Neural cell (in vitro differentiated cells): ENCODE measurements at regions not wholly inside any gene's neighbourhood (a gene's known extent, or its start where the extent isn't known, plus 50 kb on each side); places are given as distances from the start of the nearest gene placed in this dataset.

Source experiments
- H2AFZ ChIP-seq: fragments of 200-600, 300-800 bp; sonication (generic), shearing (Covaris generic); 2 replicates; pipeline ENCODE4 v1.6.0; 2014; ENCODE audit warnings: low read depth, mild to moderate bottlenecking, antibody characterized with exemption, low read length, moderate library complexity
- H3F3A ChIP-seq: fragments of 200-600 bp; shearing (Covaris generic); 2 replicates; pipeline ENCODE4 v1.6.1; 2016; ENCODE audit warnings: mild to moderate bottlenecking, moderate library complexity, mixed read lengths, antibody characterized with exemption, low read length; ENCODE audit not compliant: insufficient read depth, poor library complexity, severe bottlenecking
- H3K27ac ChIP-seq: fragments of 200-600, 300-800 bp; sonication (generic), shearing (Covaris generic); 2 replicates; pipeline ENCODE4 v1.5.1; 2014; ENCODE audit warnings: mild to moderate bottlenecking, low read length, moderate library complexity
- H3K27me3 ChIP-seq: fragments of 300-800, 200-600 bp; sonication (generic), shearing (Covaris generic); 2 replicates; pipeline ENCODE4 v1.6.0; 2014; ENCODE audit warnings: mild to moderate bottlenecking, low read depth, low read length, moderate library complexity; ENCODE audit not compliant: insufficient read depth
- H3K36me3 ChIP-seq: fragments of 300-800, 200-600 bp; sonication (generic), shearing (Covaris generic); 2 replicates; pipeline ENCODE4 v1.5.1; 2014; ENCODE audit warnings: mild to moderate bottlenecking, antibody characterized with exemption, low read length, moderate library complexity; ENCODE audit not compliant: insufficient read depth
- H3K4me2 ChIP-seq: fragments of 300-800, 200-600 bp; sonication (generic), shearing (Covaris generic); 2 replicates; pipeline ENCODE4 v1.6.0; 2014; ENCODE audit warnings: mild to moderate bottlenecking, low read length
- H3K4me3 ChIP-seq: fragments of 300-800, 200-600 bp; sonication (generic), shearing (Covaris generic); 2 replicates; pipeline ENCODE4 v1.5.1; 2014; ENCODE audit warnings: mild to moderate bottlenecking, low read length, moderate library complexity
- H3K79me2 ChIP-seq: fragments of 200-600 bp; shearing (Covaris generic); replicated peaks from 2 replicates; pipeline ENCODE4 v1.6.0; 2014; ENCODE audit warnings: mild to moderate bottlenecking, low read length, moderate library complexity; ENCODE audit not compliant: insufficient read depth
- H3K9ac ChIP-seq: fragments of 300-800, 200-600 bp; sonication (generic), shearing (Covaris generic); 2 replicates; pipeline ENCODE4 v1.6.1; 2016; ENCODE audit warnings: mild to moderate bottlenecking, low read length, mixed read lengths
- H3K9me2 ChIP-seq: fragments of 200-600 bp; shearing (Covaris generic); 2 replicates; pipeline ENCODE4 v1.6.1; 2016; ENCODE audit warnings: mild to moderate bottlenecking, low read length, mixed read lengths; ENCODE audit not compliant: insufficient read depth
- H3K9me3 ChIP-seq: fragments of 200-600, 300-800 bp; sonication (generic), shearing (Covaris generic); 2 replicates; pipeline ENCODE4 v1.6.1; 2016; ENCODE audit warnings: mild to moderate bottlenecking, mixed run types, low read length, moderate library complexity, mixed read lengths
- H4K20me1 ChIP-seq: fragments of 200-600 bp; shearing (Covaris generic); 2 replicates; pipeline ENCODE4 v1.6.1; 2016; ENCODE audit warnings: mild to moderate bottlenecking, mixed run types; ENCODE audit not compliant: insufficient read depth
- EP300 ChIP-seq: fragments of 450-650 bp; conservative IDR thresholded peaks from 2 replicates; pipeline ENCODE4 v1.6.1; 2014; ENCODE audit warnings: antibody characterized with exemption, mild to moderate bottlenecking, moderate library complexity; ENCODE audit not compliant: poor library complexity, severe bottlenecking
- EZH2 ChIP-seq: fragments of 200-600, 300-800 bp; shearing (Covaris generic), sonication (generic); IDR thresholded peaks from 2 replicates; pipeline ENCODE4 v1.6.1; 2014; ENCODE audit warnings: antibody characterized with exemption, low read length, borderline replicate concordance, mild to moderate bottlenecking; ENCODE audit not compliant: insufficient read depth, poor library complexity, severe bottlenecking
- MXI1 ChIP-seq: fragments of 450-650 bp; conservative IDR thresholded peaks from 2 replicates; pipeline ENCODE4 v1.6.1; 2014; ENCODE audit warnings: antibody characterized with exemption, mild to moderate bottlenecking; ENCODE audit not compliant: poor library complexity, severe bottlenecking
- POLR2AphosphoS5 ChIP-seq: IDR thresholded peaks from 2 replicates; pipeline ENCODE4 v1.6.1; 2012
- RAD21 ChIP-seq: fragments of 450-650 bp; conservative IDR thresholded peaks from 2 replicates; pipeline ENCODE4 v1.6.1; 2014; ENCODE audit warnings: antibody characterized with exemption, mild to moderate bottlenecking, moderate library complexity
- SMC3 ChIP-seq: fragments of 450-650 bp; conservative IDR thresholded peaks from 2 replicates; pipeline ENCODE4 v1.6.1; 2014; ENCODE audit warnings: antibody characterized with exemption, mild to moderate bottlenecking, moderate library complexity; ENCODE audit not compliant: poor library complexity
- TAF1 ChIP-seq: IDR thresholded peaks from 2 replicates; pipeline ENCODE4 v1.6.1; 2012; ENCODE audit warnings: low read depth
- TF ChIP-seq, protein P1 (sequence below): IDR thresholded peaks from 2 replicates; pipeline ENCODE4 v1.6.1; 2012; ENCODE audit warnings: borderline replicate concordance
- TF ChIP-seq, protein P2 (sequence below): fragments of 450-650 bp; IDR thresholded peaks from 2 replicates; pipeline ENCODE4 v1.5.1; 2014; ENCODE audit warnings: antibody characterized with exemption, mild to moderate bottlenecking, moderate library complexity; ENCODE audit not compliant: poor library complexity, severe bottlenecking

DNA sequence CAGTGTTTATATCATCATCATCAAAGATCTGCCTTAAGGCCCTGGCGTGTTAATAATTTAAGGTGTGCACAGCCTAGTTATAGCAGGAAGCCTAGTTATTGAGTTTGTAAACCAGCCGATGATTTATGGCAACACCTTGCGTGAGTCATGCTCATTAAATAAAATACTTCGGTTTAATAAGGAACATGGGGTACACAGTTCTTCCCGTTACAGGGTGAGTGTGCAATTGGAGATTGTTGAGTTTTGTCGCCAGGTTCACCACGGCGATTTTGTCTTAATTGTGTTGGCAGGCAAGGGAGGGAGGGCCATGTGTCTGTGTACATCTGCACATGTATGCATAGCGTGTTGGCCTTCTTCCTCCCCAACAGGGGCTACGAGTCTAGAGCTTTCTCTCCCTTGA, 104.0 kb downstream of the TFAP2A start:
- TF ChIP-seq TAF1: no peak
- no peak for TF ChIP-seq MXI1
- no peak for TF ChIP-seq POLR2AphosphoS5
- TF ChIP-seq EZH2: no peak
- no peak for TF ChIP-seq RAD21
- TF ChIP-seq SMC3: no peak
- TF ChIP-seq, protein P1, sequence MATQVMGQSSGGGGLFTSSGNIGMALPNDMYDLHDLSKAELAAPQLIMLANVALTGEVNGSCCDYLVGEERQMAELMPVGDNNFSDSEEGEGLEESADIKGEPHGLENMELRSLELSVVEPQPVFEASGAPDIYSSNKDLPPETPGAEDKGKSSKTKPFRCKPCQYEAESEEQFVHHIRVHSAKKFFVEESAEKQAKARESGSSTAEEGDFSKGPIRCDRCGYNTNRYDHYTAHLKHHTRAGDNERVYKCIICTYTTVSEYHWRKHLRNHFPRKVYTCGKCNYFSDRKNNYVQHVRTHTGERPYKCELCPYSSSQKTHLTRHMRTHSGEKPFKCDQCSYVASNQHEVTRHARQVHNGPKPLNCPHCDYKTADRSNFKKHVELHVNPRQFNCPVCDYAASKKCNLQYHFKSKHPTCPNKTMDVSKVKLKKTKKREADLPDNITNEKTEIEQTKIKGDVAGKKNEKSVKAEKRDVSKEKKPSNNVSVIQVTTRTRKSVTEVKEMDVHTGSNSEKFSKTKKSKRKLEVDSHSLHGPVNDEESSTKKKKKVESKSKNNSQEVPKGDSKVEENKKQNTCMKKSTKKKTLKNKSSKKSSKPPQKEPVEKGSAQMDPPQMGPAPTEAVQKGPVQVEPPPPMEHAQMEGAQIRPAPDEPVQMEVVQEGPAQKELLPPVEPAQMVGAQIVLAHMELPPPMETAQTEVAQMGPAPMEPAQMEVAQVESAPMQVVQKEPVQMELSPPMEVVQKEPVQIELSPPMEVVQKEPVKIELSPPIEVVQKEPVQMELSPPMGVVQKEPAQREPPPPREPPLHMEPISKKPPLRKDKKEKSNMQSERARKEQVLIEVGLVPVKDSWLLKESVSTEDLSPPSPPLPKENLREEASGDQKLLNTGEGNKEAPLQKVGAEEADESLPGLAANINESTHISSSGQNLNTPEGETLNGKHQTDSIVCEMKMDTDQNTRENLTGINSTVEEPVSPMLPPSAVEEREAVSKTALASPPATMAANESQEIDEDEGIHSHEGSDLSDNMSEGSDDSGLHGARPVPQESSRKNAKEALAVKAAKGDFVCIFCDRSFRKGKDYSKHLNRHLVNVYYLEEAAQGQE: no peak
- TF ChIP-seq EP300: no peak
- TF ChIP-seq, protein P2, sequence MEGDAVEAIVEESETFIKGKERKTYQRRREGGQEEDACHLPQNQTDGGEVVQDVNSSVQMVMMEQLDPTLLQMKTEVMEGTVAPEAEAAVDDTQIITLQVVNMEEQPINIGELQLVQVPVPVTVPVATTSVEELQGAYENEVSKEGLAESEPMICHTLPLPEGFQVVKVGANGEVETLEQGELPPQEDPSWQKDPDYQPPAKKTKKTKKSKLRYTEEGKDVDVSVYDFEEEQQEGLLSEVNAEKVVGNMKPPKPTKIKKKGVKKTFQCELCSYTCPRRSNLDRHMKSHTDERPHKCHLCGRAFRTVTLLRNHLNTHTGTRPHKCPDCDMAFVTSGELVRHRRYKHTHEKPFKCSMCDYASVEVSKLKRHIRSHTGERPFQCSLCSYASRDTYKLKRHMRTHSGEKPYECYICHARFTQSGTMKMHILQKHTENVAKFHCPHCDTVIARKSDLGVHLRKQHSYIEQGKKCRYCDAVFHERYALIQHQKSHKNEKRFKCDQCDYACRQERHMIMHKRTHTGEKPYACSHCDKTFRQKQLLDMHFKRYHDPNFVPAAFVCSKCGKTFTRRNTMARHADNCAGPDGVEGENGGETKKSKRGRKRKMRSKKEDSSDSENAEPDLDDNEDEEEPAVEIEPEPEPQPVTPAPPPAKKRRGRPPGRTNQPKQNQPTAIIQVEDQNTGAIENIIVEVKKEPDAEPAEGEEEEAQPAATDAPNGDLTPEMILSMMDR: no peak
- Histone ChIP-seq H3K27me3 (no peaks in the 10 kb centered on the region), H3K9me2 (no peaks in the 10 kb centered on the region), H3K27ac (no peak overlapping the region), H3K36me3 (no peaks in the 10 kb centered on the region), H3K9ac (no peak overlapping the region), H3K4me2 (no peak overlapping the region), H3K9me3 (no peaks in the 10 kb centered on the region), H3F3A (no peaks in the 10 kb centered on the region), H3K4me3 (no peak overlapping the region), H3K79me2 (no peaks in the 10 kb centered on the region), H4K20me1 (no peaks in the 10 kb centered on the region), H2AFZ (no peak overlapping the region)

DNA sequence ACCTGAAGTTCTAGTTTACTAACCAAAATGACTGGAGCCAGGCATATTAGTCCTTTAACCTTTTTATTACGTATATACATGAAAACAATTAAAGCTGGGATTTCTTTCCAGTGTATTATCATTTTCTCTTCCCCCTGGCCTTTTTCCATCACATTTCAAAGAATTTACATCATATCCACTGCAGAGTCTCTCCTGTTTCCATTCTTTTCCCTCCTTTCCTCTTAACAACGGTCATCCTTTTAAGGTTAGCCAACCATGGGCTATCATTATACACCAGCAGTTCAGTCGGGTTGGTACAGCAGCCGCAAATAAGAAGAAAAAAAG, 104.6 kb downstream of the TFAP2A start:
- no peak overlapping the region for H3K27ac ChIP-seq
- no peak overlapping the region for H3K4me3 ChIP-seq
- no peaks in the 10 kb centered on the region for H3K9me2 ChIP-seq
- H3F3A ChIP-seq: no peaks in the 10 kb centered on the region
- no peaks in the 10 kb centered on the region for H3K27me3 ChIP-seq
- no peak overlapping the region for H3K9ac ChIP-seq
- H3K9me3 ChIP-seq: no peaks in the 10 kb centered on the region
- H3K4me2 ChIP-seq: no peak overlapping the region
- no peaks in the 10 kb centered on the region for H3K36me3 ChIP-seq
- H2AFZ ChIP-seq: no peak overlapping the region
- no peaks in the 10 kb centered on the region for H3K79me2 ChIP-seq
- TF ChIP-seq EZH2: no peak
- TF ChIP-seq, protein P1: no peak
- H4K20me1 ChIP-seq: no peaks in the 10 kb centered on the region
